GM12878 (cell line): ENCODE measurements at regions not wholly inside any gene's neighbourhood (a gene's known extent, or its start where the extent isn't known, plus 50 kb on each side); places are given as distances from the start of the nearest gene placed in this dataset.

ENCODE experiments used
- ATAC-seq: fragments of 200-7000 bp; cut with Tn5 transposase; 3 replicates; pipeline ENCODE4 v1.9.1; 2020; ENCODE audit warnings: mild to moderate bottlenecking, moderate library complexity
- BruUV-seq: library from RNA; stranded (reverse); fragments of 400-500 nt; replicated peaks from 2 replicates; lab custom pipeline; 2021; lab: Mats Ljungman, UMichigan
- CTCF ChIA-PET: fragments of 300-600 bp; sonication (Branson Sonifier 250); formaldehyde crosslinking; extraction: SDS; loops from one replicate; lab custom pipeline; 2021; ENCODE audit warnings: inconsistent platforms; lab: Yijun Ruan, JAX
- POLR2A ChIA-PET: fragments of 350-600 bp; formaldehyde crosslinking; extraction: SDS; loops from one replicate; lab custom pipeline; 2021; ENCODE audit warnings: inconsistent platforms; lab: Charles Lee
- RAD21 ChIA-PET: fragments of 300-600 bp; sonication (Branson Sonifier 250); formaldehyde crosslinking; loops from one replicate; lab custom pipeline; 2023; ENCODE audit warnings: antibody characterized with exemption; ENCODE audit not compliant: unreplicated experiment; lab: Charles Lee
- SMC1A ChIA-PET: fragments of 300-600 bp; sonication (Branson Sonifier 250); formaldehyde crosslinking; loops from one replicate; lab custom pipeline; 2023; ENCODE audit not compliant: unreplicated experiment, uncharacterized antibody; lab: Charles Lee
- DNase-seq: peaks from one replicate; pipeline ENCODE4 v3.0.0-alpha.2; 2011; ENCODE audit warnings: low read depth, low spot score
- FAIRE-seq: peaks from 3 replicates; lab custom pipeline; 2011; peaks lifted over from hg19 to GRCh38; lab: Jason Lieb, UNC
- H2AFZ ChIP-seq: 2 replicates; pipeline ENCODE4 v1.6.0; 2011; ENCODE audit warnings: low read depth, low read length, control low read depth; ENCODE audit not compliant: control insufficient read depth
- H3K27ac ChIP-seq: 2 replicates; pipeline ENCODE4 v1.5.1; 2011; ENCODE audit warnings: control low read depth; ENCODE audit not compliant: control insufficient read depth, insufficient read depth
- H3K27me3 ChIP-seq, 2 experiments: replicated peaks in 1 of 2; 2 replicates each; pipeline versions ENCODE4 v1.6.0 to v1.6.1; 2011; ENCODE audit warnings: low read length in 1 of 2; ENCODE audit not compliant: control insufficient read depth in 2 of 2, insufficient read depth in 2 of 2
- H3K36me3 ChIP-seq, 2 experiments: 2 replicates each; pipeline ENCODE4 v1.5.1; 2011; ENCODE audit warnings: low read length in 1 of 2; ENCODE audit not compliant: control insufficient read depth in 2 of 2, insufficient read depth in 2 of 2
- H3K4me1 ChIP-seq: 2 replicates; pipeline ENCODE4 v1.6.1; 2011; ENCODE audit warnings: mild to moderate bottlenecking, low read length, moderate library complexity, mixed read lengths; ENCODE audit not compliant: control insufficient read depth, insufficient read depth
- H3K4me2 ChIP-seq: 2 replicates; pipeline ENCODE4 v1.6.0; 2011; ENCODE audit warnings: control low read depth; ENCODE audit not compliant: control insufficient read depth, insufficient read depth
- H3K4me3 ChIP-seq: fragments of 200-600 bp; sonication (generic); 2 replicates; pipeline ENCODE4 v1.5.1; 2016
- H3K79me2 ChIP-seq: 2 replicates; pipeline ENCODE4 v1.6.0; 2011; ENCODE audit warnings: low read length; ENCODE audit not compliant: control insufficient read depth, insufficient read depth
- H3K9ac ChIP-seq: 2 replicates; pipeline ENCODE4 v1.8.0; 2011; ENCODE audit warnings: low read length, control low read depth, mixed read lengths; ENCODE audit not compliant: control insufficient read depth, insufficient read depth
- H3K9me3 ChIP-seq: replicated peaks from 3 replicates; pipeline ENCODE4 v1.5.1; 2011; ENCODE audit warnings: mild to moderate bottlenecking, low read length; ENCODE audit not compliant: control insufficient read depth, insufficient read depth
- H4K20me1 ChIP-seq: 2 replicates; pipeline ENCODE4 v1.6.0; 2011; ENCODE audit not compliant: control insufficient read depth, insufficient read depth
- ATF2 ChIP-seq: IDR thresholded peaks from 2 replicates; pipeline ENCODE4 v1.6.1; 2012; ENCODE audit warnings: low read length, inconsistent platforms
- CBX5 ChIP-seq: sonication (generic); IDR thresholded peaks from 2 replicates; pipeline ENCODE4 v1.6.1; 2016; ENCODE audit warnings: low read depth, moderate library complexity, mild to moderate bottlenecking, inconsistent platforms
- DPF2 ChIP-seq: fragments of 450-650 bp; IDR thresholded peaks from 2 replicates; pipeline ENCODE4 v1.6.1; 2017; ENCODE audit warnings: mild to moderate bottlenecking
- EGR1 ChIP-seq, 2 experiments: IDR thresholded peaks; 1 replicate in 1 of 2; 2 replicates in 1 of 2; pipeline ENCODE4 v1.6.1; 2011 to 2012; ENCODE audit warnings: low read depth in 2 of 2, low read length in 2 of 2, borderline replicate concordance in 1 of 2, mild to moderate bottlenecking in 1 of 2, moderate library complexity in 1 of 2
- HDAC2 ChIP-seq: fragments of 200-600 bp; sonication (generic); IDR thresholded peaks from 2 replicates; pipeline ENCODE4 v1.6.1; 2017
- HDGF ChIP-seq: fragments of 450-650 bp; IDR thresholded peaks from 2 replicates; pipeline ENCODE4 v1.6.1; 2016; ENCODE audit warnings: antibody characterized with exemption
- JUND ChIP-seq: IDR thresholded peaks from 2 replicates; pipeline ENCODE4 v1.6.1; 2012; ENCODE audit warnings: low read depth, mild to moderate bottlenecking, low read length, improper control_type of control experiment, moderate library complexity
- KDM1A ChIP-seq: fragments of 200-600 bp; sonication (generic); IDR thresholded peaks from 2 replicates; pipeline ENCODE4 v1.6.1; 2016; ENCODE audit warnings: borderline replicate concordance
- MEF2B ChIP-seq: fragments of 450-650 bp; IDR thresholded peaks from 2 replicates; pipeline ENCODE4 v1.6.1; 2018; ENCODE audit warnings: mild to moderate bottlenecking, moderate library complexity; ENCODE audit not compliant: partially characterized antibody, poor library complexity, severe bottlenecking
- NFYA ChIP-seq: IDR thresholded peaks from 2 replicates; pipeline ENCODE4 v1.6.1; 2011; ENCODE audit warnings: low read depth, mild to moderate bottlenecking, low read length, improper control_type of control experiment, borderline replicate concordance
- NFYB ChIP-seq: IDR thresholded peaks from 2 replicates; pipeline ENCODE4 v1.6.1; 2011; ENCODE audit warnings: low read depth, mild to moderate bottlenecking, low read length, improper control_type of control experiment, moderate library complexity; ENCODE audit not compliant: insufficient read depth
- PAX5 ChIP-seq: IDR thresholded peaks from 2 replicates; pipeline ENCODE4 v1.6.1; 2011; ENCODE audit warnings: low read depth, low read length, borderline replicate concordance
- PAX8 ChIP-seq: fragments of 450-650 bp; IDR thresholded peaks from 2 replicates; pipeline ENCODE4 v1.6.1; 2017; ENCODE audit warnings: mild to moderate bottlenecking, moderate library complexity
- RB1 ChIP-seq: fragments of 450-650 bp; formaldehyde crosslinking; IDR thresholded peaks from 2 replicates; pipeline ENCODE4 v1.6.1; 2017; ENCODE audit warnings: mild to moderate bottlenecking, borderline replicate concordance
- SIN3A ChIP-seq: IDR thresholded peaks from 2 replicates; pipeline ENCODE4 v1.6.1; 2012; ENCODE audit warnings: low read depth, low read length, improper control_type of control experiment
- TCF7 ChIP-seq: IDR thresholded peaks from 2 replicates; pipeline ENCODE4 v1.6.1; 2014; ENCODE audit warnings: antibody characterized with exemption, borderline replicate concordance
- WGBS: methylation state at CpG from one replicate; pipeline ENCODE4 v1.1.6; 2016; ENCODE audit warnings: low lambda C conversion rate; ENCODE audit not compliant: insufficient replicate concordance, insufficient coverage; ENCODE audit errors: missing lambda C conversion rate; 5-methylcytosine and 5-hydroxymethylcytosine counted together
- in situ Hi-C: fragments of 300-500 bp; cut with MboI; formaldehyde crosslinking; loops from 9 replicates; pipeline ENCODE4 v1.14.3; 2018; ENCODE audit warnings: mixed read lengths
- intact Hi-C: fragments of 100-400 bp; cut with micrococcal nuclease; formaldehyde crosslinking; loops from one replicate; pipeline ENCODE4 v1.14.2; 2022; ENCODE audit not compliant: unreplicated experiment
- TF ChIP-seq, protein P1 (sequence below): IDR thresholded peaks from 2 replicates; pipeline ENCODE4 v1.6.1; 2012; ENCODE audit warnings: low read depth, low read length, improper control_type of control experiment
- TF ChIP-seq, protein P2 (sequence below): IDR thresholded peaks from 2 replicates; pipeline ENCODE4 v1.6.1; 2011; ENCODE audit warnings: low read depth, low read length, improper control_type of control experiment, borderline replicate concordance

DNA sequence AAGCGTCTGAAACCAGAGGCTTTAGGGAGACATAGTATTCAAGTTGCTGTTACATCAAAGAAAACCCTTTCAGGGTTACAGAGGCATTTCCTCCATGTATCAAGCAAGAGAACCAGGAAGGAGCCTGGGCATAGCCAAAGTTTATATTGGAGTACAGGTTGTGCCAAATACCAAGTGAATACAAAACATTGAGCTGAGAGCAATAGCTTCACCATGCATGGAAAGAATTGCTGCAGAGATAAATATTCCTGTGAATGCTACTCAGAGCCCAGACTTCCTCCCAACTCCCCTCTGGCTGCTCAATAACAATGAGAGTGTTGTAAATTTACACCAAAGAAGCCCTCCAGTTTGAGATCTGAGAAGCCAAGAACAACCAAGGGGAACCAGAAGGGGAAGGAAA, 618.9 kb downstream of the DHX35 start:
- Histone ChIP-seq H4K20me1 (no peaks in the 10 kb centered on the region), H3K9ac (no peak overlapping the region), H3K79me2 (no peaks in the 10 kb centered on the region), H3K4me2 (no peak overlapping the region)
- 0% methylated on average over 1 of the region's 1 CpG for WGBS
- CTCF ChIA-PET = interaction anchor here (0.9 kb wide), 1 partner anchor 9 kb away, joined by 4 read pairs; no protein-coding TSS in a partner anchor
- intact Hi-C loops = no loop called here
- FAIRE-seq = no peak
- TF ChIP-seq ATF2 (no peak), DPF2 (no peak)
- TF ChIP-seq, all 136 proteins: peak for 0
- BruUV-seq = no TSS peak
- Histone ChIP-seq H3K36me3 (no peaks in the 10 kb centered on the region), H3K9me3 (no peaks in the 10 kb centered on the region), H3K27me3 (no peaks in the 10 kb centered on the region), H3K27ac (no peak overlapping the region), H2AFZ (no peak overlapping the region), H3K4me3 (no peak overlapping the region), H3K4me1 (no peaks in the 10 kb centered on the region)
- ChIA-PET POLR2A (no interaction called here), SMC1A (no interaction called here), RAD21 (no interaction called here)
- ATAC-seq (no peak), DNase-seq (no peak)
- in situ Hi-C loops = no loop called here

DNA sequence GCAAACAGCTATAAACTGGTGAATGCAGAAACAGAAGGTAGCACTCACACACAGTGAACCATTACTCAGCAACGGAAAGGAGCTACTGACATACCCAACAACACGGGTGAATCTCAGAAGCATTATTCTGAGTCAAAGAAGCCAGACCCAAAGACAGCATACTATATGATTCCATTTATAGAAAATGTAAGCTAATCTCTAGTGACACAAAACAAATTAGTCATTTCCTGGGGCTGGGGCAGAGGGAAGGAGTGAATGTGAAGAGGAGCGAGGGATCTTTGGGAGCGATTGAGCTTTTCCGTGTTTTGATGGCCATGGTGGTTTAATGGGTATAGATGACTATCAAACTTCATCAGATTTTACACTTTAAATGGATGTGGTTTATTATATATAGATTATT, 614.6 kb downstream of the DHX35 start:
- Histone ChIP-seq H3K79me2 (no peaks in the 10 kb centered on the region), H3K9ac (no peak overlapping the region), H3K4me2 (no peak overlapping the region), H3K36me3 (no peaks in the 10 kb centered on the region), H3K27ac (no peak overlapping the region), H3K27me3 (no peaks in the 10 kb centered on the region), H2AFZ (no peak overlapping the region), H3K4me1 (no peaks in the 10 kb centered on the region), H3K4me3 (no peak overlapping the region), H4K20me1 (no peaks in the 10 kb centered on the region), H3K9me3 (no peaks in the 10 kb centered on the region; the same call in 2 of the 3 replicates)
- in situ Hi-C loops = no loop called here
- no TSS peak for BruUV-seq
- ChIA-PET POLR2A (no interaction called here), RAD21 (no interaction called here), SMC1A (no interaction called here), CTCF (interaction anchor here (1.1 kb wide), 1 partner anchor 583 kb away, joined by 3 read pairs; no protein-coding TSS in a partner anchor)
- no peak for FAIRE-seq
- ATAC-seq = no peak
- intact Hi-C loops = no loop called here
- no peak for DNase-seq
- WGBS = 59% methylated on average over 5 of the region's 5 CpGs
- TF ChIP-seq DPF2 (no peak), MEF2B (no peak), HDAC2 (no peak), TCF7 (no peak), CBX5 (no peak), SIN3A (no peak), KDM1A (no peak), EGR1 (IDR thresholded peaks at IDR 0.05; ENCODE audit: borderline replicate concordance in 1 of 2, low read depth in 2 of 2, low read length in 2 of 2) (no peak), JUND (no peak), HDGF (no peak), PAX8 (no peak), NFYA (no peak), PAX5 (no peak), RB1 (no peak), NFYB (no peak)
- TF ChIP-seq, protein P1, sequence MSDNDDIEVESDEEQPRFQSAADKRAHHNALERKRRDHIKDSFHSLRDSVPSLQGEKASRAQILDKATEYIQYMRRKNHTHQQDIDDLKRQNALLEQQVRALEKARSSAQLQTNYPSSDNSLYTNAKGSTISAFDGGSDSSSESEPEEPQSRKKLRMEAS = no peak
- TF ChIP-seq, protein P2, sequence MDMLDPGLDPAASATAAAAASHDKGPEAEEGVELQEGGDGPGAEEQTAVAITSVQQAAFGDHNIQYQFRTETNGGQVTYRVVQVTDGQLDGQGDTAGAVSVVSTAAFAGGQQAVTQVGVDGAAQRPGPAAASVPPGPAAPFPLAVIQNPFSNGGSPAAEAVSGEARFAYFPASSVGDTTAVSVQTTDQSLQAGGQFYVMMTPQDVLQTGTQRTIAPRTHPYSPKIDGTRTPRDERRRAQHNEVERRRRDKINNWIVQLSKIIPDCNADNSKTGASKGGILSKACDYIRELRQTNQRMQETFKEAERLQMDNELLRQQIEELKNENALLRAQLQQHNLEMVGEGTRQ = no peak
